ENCODE measurements at regions not wholly inside any gene's neighbourhood (a gene's known extent, or its start where the extent isn't known, plus 50 kb on each side); places are given as distances from the start of the nearest gene placed in this dataset.

GRCh38 chr20:57090590-57091560, 175.6 kb downstream of the BMP7 start:
- Mint-ChIP-seq H3K36me3 (ENCODE audit: low read depth, unreplicated experiment) (no peaks in the 10 kb centered on the region), H3K9me3 (ENCODE audit: unreplicated experiment) (no peaks in the 10 kb centered on the region), H3K4me1 (ENCODE audit: unreplicated experiment) (no peaks in the 10 kb centered on the region), H3K27ac (ENCODE audit: unreplicated experiment) (no peak overlapping the region), H3K4me3 (ENCODE audit: unreplicated experiment) (no peak overlapping the region), H3K27me3 (ENCODE audit: unreplicated experiment) (peaks cover 21% of the 10 kb centered on the region)
- DNase-seq (ENCODE audit: low spot score): no peak
- no peak for TF ChIP-seq CTCF (IDR thresholded peaks at IDR 0.05; ENCODE audit: unreplicated experiment)

DNA sequence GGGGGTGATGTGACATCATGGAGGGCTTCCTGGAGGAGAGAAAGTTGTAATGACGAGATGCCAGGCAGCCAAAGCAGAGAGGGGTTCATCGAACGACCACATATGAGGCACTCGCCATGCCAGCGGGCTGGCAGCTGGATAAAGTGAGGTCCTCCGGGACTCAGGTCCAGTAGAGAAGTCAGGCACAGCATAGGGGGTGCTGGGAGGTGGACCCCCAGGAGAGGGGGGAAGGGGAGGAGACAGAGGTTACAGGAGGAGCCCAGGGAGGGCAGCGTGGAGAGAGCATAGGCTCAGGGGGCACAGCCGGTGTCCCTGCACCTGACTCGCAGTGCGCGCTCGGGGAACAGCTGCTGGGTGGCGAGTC, 174.7 kb downstream of the BMP7 start:
- Mint-ChIP-seq H3K27me3 (ENCODE audit: unreplicated experiment) (peaks cover 24% of the 10 kb centered on the region), H3K4me3 (ENCODE audit: unreplicated experiment) (no peak overlapping the region), H3K9me3 (ENCODE audit: unreplicated experiment) (no peaks in the 10 kb centered on the region), H3K36me3 (ENCODE audit: low read depth, unreplicated experiment) (no peaks in the 10 kb centered on the region), H3K27ac (ENCODE audit: unreplicated experiment) (no peak overlapping the region), H3K4me1 (ENCODE audit: unreplicated experiment) (no peaks in the 10 kb centered on the region)
- no peak for TF ChIP-seq CTCF (IDR thresholded peaks at IDR 0.05; ENCODE audit: unreplicated experiment)
- no peak for DNase-seq (ENCODE audit: low spot score)

GRCh38 chr20:57092112-57092899, 174.1 kb downstream of the BMP7 start:
- Mint-ChIP-seq H3K4me3 (ENCODE audit: unreplicated experiment) (no peak overlapping the region), H3K36me3 (ENCODE audit: low read depth, unreplicated experiment) (no peaks in the 10 kb centered on the region), H3K4me1 (ENCODE audit: unreplicated experiment) (no peaks in the 10 kb centered on the region), H3K27me3 (ENCODE audit: unreplicated experiment) (peaks cover 21% of the 10 kb centered on the region), H3K27ac (ENCODE audit: unreplicated experiment) (no peak overlapping the region), H3K9me3 (ENCODE audit: unreplicated experiment) (no peaks in the 10 kb centered on the region)
- DNase-seq (ENCODE audit: low spot score): peak; percentile 76
- TF ChIP-seq CTCF (IDR thresholded peaks at IDR 0.05; ENCODE audit: unreplicated experiment): peak; percentile 85

- no peaks in the 10 kb centered on the region for H3K4me1 Mint-ChIP-seq (ENCODE audit: unreplicated experiment)
- DNase-seq (ENCODE audit: low spot score): no peak
- no peak overlapping the region for H3K4me3 Mint-ChIP-seq (ENCODE audit: unreplicated experiment)
- no peaks in the 10 kb centered on the region for H3K36me3 Mint-ChIP-seq (ENCODE audit: low read depth, unreplicated experiment)
- TF ChIP-seq CTCF (IDR thresholded peaks at IDR 0.05; ENCODE audit: unreplicated experiment): no peak
- H3K27me3 Mint-ChIP-seq (ENCODE audit: unreplicated experiment): peaks cover 17% of the 10 kb centered on the region
- no peak overlapping the region for H3K27ac Mint-ChIP-seq (ENCODE audit: unreplicated experiment)
- no peaks in the 10 kb centered on the region for H3K9me3 Mint-ChIP-seq (ENCODE audit: unreplicated experiment)
Observed at GRCh38 chr20:57092900-57093530, 173.4 kb downstream of the BMP7 start.
